Activated CD8-positive, alpha-beta T cell treated with anti-CD3 and anti-CD28 coated beads for 36 hours (primary cell): ENCODE measurements at regions not wholly inside any gene's neighbourhood (a gene's known extent, or its start where the extent isn't known, plus 50 kb on each side); places are given as distances from the start of the nearest gene placed in this dataset.

Experiments used
- ATAC-seq: fragments of 200-7000 bp; cut with Tn5 transposase; one replicate; pipeline ENCODE4 v1.10.0; 2021; ENCODE audit warnings: mild to moderate bottlenecking, moderate library complexity
- CTCF ChIA-PET: fragments of 350-600 bp; sonication (Branson Sonifier 250); formaldehyde crosslinking; loops from one replicate; lab custom pipeline; 2021; ENCODE audit warnings: antibody characterized with exemption; lab: Charles Lee
- POLR2A ChIA-PET: fragments of 350-600 bp; sonication (Branson Sonifier 250); formaldehyde crosslinking; loops from one replicate; lab custom pipeline; 2021; ENCODE audit warnings: antibody characterized with exemption; lab: Charles Lee
- DNase-seq: peaks from one replicate; pipeline ENCODE4 v3.0.0-alpha.2; 2020
- H3K27ac Mint-ChIP-seq: one replicate; pipeline ENCODE4 v1.8.0; 2021; ENCODE audit warnings: mild to moderate bottlenecking, mixed read lengths
- H3K27me3 Mint-ChIP-seq: one replicate; pipeline ENCODE4 v1.8.0; 2021; ENCODE audit warnings: mixed read lengths
- H3K36me3 Mint-ChIP-seq: one replicate; pipeline ENCODE4 v1.8.0; 2021; ENCODE audit warnings: low read depth, mixed read lengths
- H3K4me1 Mint-ChIP-seq: one replicate; pipeline ENCODE4 v1.8.0; 2021; ENCODE audit warnings: low read depth, mixed read lengths
- H3K4me3 Mint-ChIP-seq: one replicate; pipeline ENCODE4 v1.8.0; 2021; ENCODE audit warnings: mild to moderate bottlenecking, moderate library complexity, mixed read lengths
- H3K9me3 Mint-ChIP-seq: one replicate; pipeline ENCODE4 v1.8.0; 2021; ENCODE audit warnings: mixed read lengths
- intact Hi-C: fragments of 100-400 bp; cut with micrococcal nuclease; formaldehyde crosslinking; loops from one replicate; pipeline ENCODE4 v1.10.0; 2022
- TF ChIP-seq, protein P1 (sequence below): fragments of 200-600 bp; IDR thresholded peaks from one replicate; pipeline ENCODE4 v1.8.0; 2022; ENCODE audit warnings: antibody characterized with exemption, mild to moderate bottlenecking

GRCh38 chr6:67736161-67736560 lies 898.9 kb upstream of the ADGRB3 start:
- no peaks in the 10 kb centered on the region for H3K4me1 Mint-ChIP-seq
- no peak for DNase-seq

GRCh38 chr6:67735623-67736022 lies 899.5 kb upstream of the ADGRB3 start:
- ATAC-seq (no peak), DNase-seq (no peak)
- no peak overlapping the region for H3K27ac Mint-ChIP-seq
- H3K4me3 Mint-ChIP-seq, result no peak overlapping the region
- H3K4me1 Mint-ChIP-seq, result no peaks in the 10 kb centered on the region
- CTCF ChIA-PET, result no interaction called here
- TF ChIP-seq, protein P1, sequence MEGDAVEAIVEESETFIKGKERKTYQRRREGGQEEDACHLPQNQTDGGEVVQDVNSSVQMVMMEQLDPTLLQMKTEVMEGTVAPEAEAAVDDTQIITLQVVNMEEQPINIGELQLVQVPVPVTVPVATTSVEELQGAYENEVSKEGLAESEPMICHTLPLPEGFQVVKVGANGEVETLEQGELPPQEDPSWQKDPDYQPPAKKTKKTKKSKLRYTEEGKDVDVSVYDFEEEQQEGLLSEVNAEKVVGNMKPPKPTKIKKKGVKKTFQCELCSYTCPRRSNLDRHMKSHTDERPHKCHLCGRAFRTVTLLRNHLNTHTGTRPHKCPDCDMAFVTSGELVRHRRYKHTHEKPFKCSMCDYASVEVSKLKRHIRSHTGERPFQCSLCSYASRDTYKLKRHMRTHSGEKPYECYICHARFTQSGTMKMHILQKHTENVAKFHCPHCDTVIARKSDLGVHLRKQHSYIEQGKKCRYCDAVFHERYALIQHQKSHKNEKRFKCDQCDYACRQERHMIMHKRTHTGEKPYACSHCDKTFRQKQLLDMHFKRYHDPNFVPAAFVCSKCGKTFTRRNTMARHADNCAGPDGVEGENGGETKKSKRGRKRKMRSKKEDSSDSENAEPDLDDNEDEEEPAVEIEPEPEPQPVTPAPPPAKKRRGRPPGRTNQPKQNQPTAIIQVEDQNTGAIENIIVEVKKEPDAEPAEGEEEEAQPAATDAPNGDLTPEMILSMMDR, result no peak
- peaks cover 23% of the 10 kb centered on the region for H3K9me3 Mint-ChIP-seq
- intact Hi-C loops, result no loop called here
- H3K36me3 Mint-ChIP-seq, result no peaks in the 10 kb centered on the region
- POLR2A ChIA-PET, result no interaction called here
- no peaks in the 10 kb centered on the region for H3K27me3 Mint-ChIP-seq

More at GRCh38 chr6:67736161-67736560, 898.9 kb upstream of the ADGRB3 start:
- intact Hi-C loops, result no loop called here
- TF ChIP-seq, protein P1, result no peak
- no peak for ATAC-seq
- Mint-ChIP-seq H3K4me3 (no peak overlapping the region), H3K36me3 (no peaks in the 10 kb centered on the region), H3K27ac (no peak overlapping the region), H3K9me3 (peaks cover 24% of the 10 kb centered on the region), H3K27me3 (no peaks in the 10 kb centered on the region)
- CTCF ChIA-PET, result interaction anchor here (0.6 kb wide), 1 partner anchor 286 kb away, joined by 3 read pairs; no protein-coding TSS in a partner anchor
- POLR2A ChIA-PET, result no interaction called here

GRCh38 chr6:67722861-67723261 lies 912.2 kb upstream of the ADGRB3 start:
- Mint-ChIP-seq H3K36me3 (no peaks in the 10 kb centered on the region), H3K27me3 (no peaks in the 10 kb centered on the region), H3K27ac (no peak overlapping the region), H3K4me1 (no peaks in the 10 kb centered on the region), H3K9me3 (peaks cover 5% of the 10 kb centered on the region), H3K4me3 (no peak overlapping the region)
- POLR2A ChIA-PET, result no interaction called here
- no peak for ATAC-seq
- no peak for DNase-seq
- CTCF ChIA-PET, result no interaction called here
- TF ChIP-seq, protein P1, result no peak
- intact Hi-C loops, result no loop called here

DNA sequence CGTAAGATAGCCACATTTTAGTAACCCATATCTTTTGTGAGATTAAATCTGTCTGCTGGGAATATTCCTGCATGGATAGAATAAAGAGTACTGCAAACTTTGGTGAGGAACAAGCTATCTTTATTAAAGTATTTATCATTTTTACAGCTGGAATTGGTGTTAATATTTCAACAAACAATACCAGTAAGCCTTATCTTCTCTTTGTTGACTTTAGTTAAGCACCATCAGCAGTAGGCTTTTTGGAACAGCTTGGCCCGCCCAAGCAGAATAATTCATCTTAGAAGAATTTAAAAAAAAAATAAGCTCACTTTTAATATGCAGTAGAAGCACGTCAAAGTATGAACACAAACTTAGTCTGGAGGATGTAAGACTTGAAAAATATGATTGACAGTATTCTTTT lies 917.8 kb upstream of the ADGRB3 start:
- CTCF ChIA-PET, result no interaction called here
- ATAC-seq, result no peak

DNA sequence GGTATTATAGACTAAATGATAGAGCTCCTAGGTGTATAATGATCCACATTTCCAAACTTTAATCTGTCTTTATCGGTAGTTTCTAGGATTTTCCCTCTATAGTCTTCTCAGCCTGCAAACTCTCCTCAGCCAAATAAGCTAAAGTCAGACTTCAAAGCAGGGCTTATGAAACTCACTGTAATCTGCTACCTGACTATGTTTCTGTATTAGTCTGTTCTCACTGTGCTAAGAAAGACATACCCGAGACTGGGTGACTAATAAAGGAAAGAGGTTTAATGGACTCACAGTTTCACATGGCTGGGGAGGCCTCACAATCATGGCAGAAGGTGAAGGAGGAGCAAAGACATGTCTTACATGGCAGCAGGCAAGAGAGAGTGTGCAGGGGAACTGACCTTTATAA lies 928.7 kb upstream of the ADGRB3 start:
- CTCF ChIA-PET, result no interaction called here

More for the DNA sequence above, 917.8 kb upstream of the ADGRB3 start:
- Mint-ChIP-seq H3K27ac (no peak overlapping the region), H3K4me1 (no peaks in the 10 kb centered on the region), H3K27me3 (no peaks in the 10 kb centered on the region), H3K36me3 (no peaks in the 10 kb centered on the region), H3K9me3 (peaks cover 3% of the 10 kb centered on the region), H3K4me3 (no peak overlapping the region)
- intact Hi-C loops, result no loop called here
- POLR2A ChIA-PET, result no interaction called here
- TF ChIP-seq, protein P1, result no peak
- DNase-seq, result no peak

More for the DNA sequence above, 928.7 kb upstream of the ADGRB3 start:
- H3K27me3 Mint-ChIP-seq, result no peaks in the 10 kb centered on the region
- H3K36me3 Mint-ChIP-seq, result no peaks in the 10 kb centered on the region
- intact Hi-C loops, result no loop called here
- H3K4me1 Mint-ChIP-seq, result no peaks in the 10 kb centered on the region
- H3K9me3 Mint-ChIP-seq, result peaks cover 32% of the 10 kb centered on the region
- no peak for DNase-seq
- POLR2A ChIA-PET, result no interaction called here
- no peak overlapping the region for H3K4me3 Mint-ChIP-seq
- no peak for ATAC-seq
- TF ChIP-seq, protein P1, result no peak
- H3K27ac Mint-ChIP-seq, result no peak overlapping the region
